Gastrocnemius medialis (tissue), 4 donors: ENCODE measurements at regions not wholly inside any gene's neighbourhood (a gene's known extent, or its start where the extent isn't known, plus 50 kb on each side); places are given as distances from the start of the nearest gene placed in this dataset.

Experiments
- CTCF ChIP-seq, 5 experiments: fragments of 450-650 bp in 3 of 5; fragments of 200-600 bp in 2 of 5; sonication (generic) in 2 of 5; IDR thresholded peaks in 4 of 5; conservative IDR thresholded peaks in 1 of 5; 1 replicate in 4 of 5; 2 replicates in 1 of 5; pipeline ENCODE4 v1.5.1; 2016 to 2019; ENCODE audit warnings: antibody characterized with exemption in 5 of 5, mild to moderate bottlenecking in 3 of 5, moderate library complexity in 3 of 5
- POLR2A ChIP-seq, 2 donors: fragments of 450-650 bp; IDR thresholded peaks; one replicate each; pipeline ENCODE4 v1.6.1; 2017; ENCODE audit warnings: antibody characterized with exemption in 2 of 2, mild to moderate bottlenecking in 2 of 2, moderate library complexity in 2 of 2

DNA sequence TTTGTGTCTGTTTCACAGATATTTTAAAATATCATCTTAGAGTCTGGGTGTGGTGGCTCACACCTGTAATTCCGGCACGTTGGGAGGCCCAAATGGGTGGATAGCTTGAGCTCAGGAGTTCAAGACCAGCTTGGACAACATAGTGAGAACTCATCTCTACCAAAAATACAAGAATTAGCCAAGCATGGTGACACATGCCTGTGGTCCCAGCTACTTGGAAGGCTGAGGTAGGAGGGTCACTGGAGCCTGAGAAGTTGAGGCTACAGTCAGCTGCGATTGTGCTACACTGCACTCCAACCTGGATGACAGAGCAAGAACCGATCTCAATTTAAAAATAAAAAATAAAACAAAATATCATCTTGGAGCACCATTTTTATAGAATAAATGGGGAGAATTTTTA lies 1247.6 kb upstream of the MIR17HG start:
- TF ChIP-seq CTCF (IDR thresholded peaks at IDR 0.05 in 4 of 5, conservative IDR thresholded peaks at IDR 0.05 in 1 of 5) (no peak), POLR2A (IDR thresholded peaks at IDR 0.05) (no peak)
